Colonic mucosa (tissue), 4 donors: ENCODE measurements at regions not wholly inside any gene's neighbourhood (a gene's known extent, or its start where the extent isn't known, plus 50 kb on each side); places are given as distances from the start of the nearest gene placed in this dataset.

Experiments used
- DNase-seq: peaks from one replicate; pipeline ENCODE4 v3.0.0-alpha.2; 2020
- H3K27ac ChIP-seq: fragments of 200-600 bp; one replicate; pipeline ENCODE4 v1.8.0; 2021
- H3K27me3 ChIP-seq: fragments of 200-600 bp; one replicate; pipeline ENCODE4 v1.8.0; 2021
- H3K36me3 ChIP-seq: fragments of 200-600 bp; one replicate; pipeline ENCODE4 v1.8.0; 2021
- H3K4me1 ChIP-seq: fragments of 200-600 bp; one replicate; pipeline ENCODE4 v1.8.0; 2021; ENCODE audit warnings: mild to moderate bottlenecking
- H3K4me3 ChIP-seq: fragments of 200-600 bp; one replicate; pipeline ENCODE4 v1.8.0; 2021
- H3K9ac ChIP-seq, 2 donors: one replicate each; pipeline ENCODE4 v1.7.0; 2013; ENCODE audit warnings: control low read depth in 2 of 2, low read depth in 2 of 2, low read length in 2 of 2
- H3K9me3 ChIP-seq: fragments of 200-600 bp; one replicate; pipeline ENCODE4 v1.8.0; 2021
- CTCF ChIP-seq: fragments of 200-600 bp; IDR thresholded peaks from one replicate; pipeline ENCODE4 v1.8.0; 2022; ENCODE audit warnings: antibody characterized with exemption, mild to moderate bottlenecking
- intact Hi-C: fragments of 100-400 bp; cut with DNase I; formaldehyde crosslinking; loops from one replicate; pipeline ENCODE4 v1.14.1; 2022
- donor health status: healthy.
- donor health status: DM: no; HTN: no; CAD: no.
- donor health status: DM: no; HTN: no; CAD: no.

GRCh38 chr2:7490672-7491071 is 573.5 kb downstream of the RNF144A start:
- no peak for DNase-seq
- no peak overlapping the region for H3K4me3 ChIP-seq
- no peaks in the 10 kb centered on the region for H3K27me3 ChIP-seq
- intact Hi-C loops, result no loop called here
- H3K9ac ChIP-seq, result no peak overlapping the region
- no peaks in the 10 kb centered on the region for H3K9me3 ChIP-seq
- no peak overlapping the region for H3K27ac ChIP-seq
- TF ChIP-seq CTCF, result no peak
- no peaks in the 10 kb centered on the region for H3K36me3 ChIP-seq
- no peaks in the 10 kb centered on the region for H3K4me1 ChIP-seq

- Histone ChIP-seq H3K9ac (no peak overlapping the region), H3K9me3 (no peaks in the 10 kb centered on the region), H3K4me1 (no peaks in the 10 kb centered on the region), H3K36me3 (no peaks in the 10 kb centered on the region), H3K27ac (no peak overlapping the region), H3K4me3 (no peak overlapping the region), H3K27me3 (no peaks in the 10 kb centered on the region)
- intact Hi-C loops, result no loop called here
- TF ChIP-seq CTCF, result no peak
- no peak for DNase-seq
Observed at GRCh38 chr2:7492719-7493118, 575.5 kb downstream of the RNF144A start.

GRCh38 chr2:7497178-7497577 is 580.0 kb downstream of the RNF144A start:
- intact Hi-C loops, result no loop called here
- no peak for TF ChIP-seq CTCF
- DNase-seq, result no peak

GRCh38 chr2:7499018-7499417 is 581.8 kb downstream of the RNF144A start:
- H3K9ac ChIP-seq, result no peak overlapping the region
- intact Hi-C loops, result no loop called here
- no peaks in the 10 kb centered on the region for H3K9me3 ChIP-seq
- no peaks in the 10 kb centered on the region for H3K27me3 ChIP-seq
- H3K36me3 ChIP-seq, result no peaks in the 10 kb centered on the region
- H3K4me1 ChIP-seq, result no peaks in the 10 kb centered on the region
- no peak overlapping the region for H3K27ac ChIP-seq
- no peak for DNase-seq
- no peak overlapping the region for H3K4me3 ChIP-seq
- TF ChIP-seq CTCF, result no peak

More at GRCh38 chr2:7497178-7497577, 580.0 kb downstream of the RNF144A start:
- Histone ChIP-seq H3K9me3 (no peaks in the 10 kb centered on the region), H3K27me3 (no peaks in the 10 kb centered on the region), H3K4me1 (no peaks in the 10 kb centered on the region), H3K36me3 (no peaks in the 10 kb centered on the region), H3K4me3 (no peak overlapping the region), H3K27ac (no peak overlapping the region), H3K9ac (no peak overlapping the region)

- H3K27me3 ChIP-seq, result no peaks in the 10 kb centered on the region
- DNase-seq, result no peak
- no peak for TF ChIP-seq CTCF
- H3K9ac ChIP-seq, result no peak overlapping the region
- no peak overlapping the region for H3K4me3 ChIP-seq
- no peaks in the 10 kb centered on the region for H3K4me1 ChIP-seq
- no peaks in the 10 kb centered on the region for H3K9me3 ChIP-seq
- H3K27ac ChIP-seq, result no peak overlapping the region
- H3K36me3 ChIP-seq, result no peaks in the 10 kb centered on the region
- intact Hi-C loops, result no loop called here
Observed at GRCh38 chr2:7502336-7502735, 585.1 kb downstream of the RNF144A start.
